Neural progenitor cell (in vitro differentiated cells): ENCODE measurements at regions not wholly inside any gene's neighbourhood (a gene's known extent, or its start where the extent isn't known, plus 50 kb on each side); places are given as distances from the start of the nearest gene placed in this dataset.

Source experiments
- DNase-seq: peaks from one replicate; pipeline ENCODE4 v3.0.0-alpha.2; 2016; ENCODE audit warnings: low spot score
- H2AFZ ChIP-seq: fragments of 200-600 bp; sonication (generic); replicated peaks from 2 replicates; pipeline ENCODE4 v1.6.1; 2016; ENCODE audit warnings: antibody characterized with exemption
- H3F3A ChIP-seq: fragments of 200-600 bp; sonication (generic); 2 replicates; pipeline ENCODE4 v1.6.1; 2016; ENCODE audit warnings: antibody characterized with exemption, low read depth
- H3K27ac ChIP-seq: fragments of 200-600 bp; sonication (generic); 2 replicates; pipeline ENCODE4 v1.5.1; 2016; ENCODE audit warnings: mild to moderate bottlenecking
- H3K27me3 ChIP-seq: fragments of 200-600 bp; sonication (generic); 2 replicates; pipeline ENCODE4 v1.6.1; 2016; ENCODE audit warnings: mild to moderate bottlenecking, moderate library complexity
- H3K36me3 ChIP-seq: fragments of 200-600 bp; sonication (generic); 2 replicates; pipeline ENCODE4 v1.5.1; 2016
- H3K4me1 ChIP-seq: fragments of 200-600 bp; sonication (generic); 2 replicates; pipeline ENCODE4 v1.6.1; 2016; ENCODE audit warnings: mixed run types
- H3K4me2 ChIP-seq: fragments of 200-600 bp; sonication (generic); 2 replicates; pipeline ENCODE4 v1.6.1; 2016
- H3K4me3 ChIP-seq: fragments of 200-600 bp; sonication (generic); 2 replicates; pipeline ENCODE4 v1.5.1; 2016
- H3K79me2 ChIP-seq: fragments of 200-600 bp; sonication (generic); 2 replicates; pipeline ENCODE4 v1.6.1; 2016; ENCODE audit warnings: low read depth
- H3K9ac ChIP-seq: fragments of 200-600 bp; sonication (generic); 2 replicates; pipeline ENCODE4 v1.6.1; 2016
- H3K9me3 ChIP-seq: fragments of 200-600 bp; sonication (generic); 2 replicates; pipeline ENCODE4 v1.5.1; 2016; ENCODE audit warnings: low read depth
- H4K20me1 ChIP-seq: fragments of 200-600 bp; sonication (generic); 2 replicates; pipeline ENCODE4 v1.6.1; 2016; ENCODE audit warnings: low read depth
- H3K27ac Mint-ChIP-seq: 3 replicates; pipeline ENCODE4 v1.8.0; 2021; ENCODE audit warnings: mixed read lengths
- H3K27me3 Mint-ChIP-seq: 2 replicates; pipeline ENCODE4 v1.8.0; 2022; ENCODE audit warnings: low read depth, mild to moderate bottlenecking, inconsistent platforms, moderate library complexity, mixed read lengths; ENCODE audit not compliant: insufficient read depth
- H3K36me3 Mint-ChIP-seq: 3 replicates; pipeline ENCODE4 v1.8.0; 2021; ENCODE audit warnings: mixed read lengths
- H3K4me1 Mint-ChIP-seq: 3 replicates; pipeline ENCODE4 v1.8.0; 2021; ENCODE audit warnings: mixed read lengths
- H3K4me3 Mint-ChIP-seq: 3 replicates; pipeline ENCODE4 v1.8.0; 2021; ENCODE audit warnings: mild to moderate bottlenecking, moderate library complexity, mixed read lengths
- H3K9me3 Mint-ChIP-seq: 3 replicates; pipeline ENCODE4 v1.8.0; 2020; ENCODE audit warnings: mixed read lengths
- EZH2 ChIP-seq: fragments of 200-600 bp; sonication (generic); IDR thresholded peaks from 2 replicates; pipeline ENCODE4 v1.6.1; 2017; ENCODE audit warnings: antibody characterized with exemption, mild to moderate bottlenecking, moderate library complexity
- EZH2phosphoT487 ChIP-seq: fragments of 200-600 bp; sonication (generic); IDR thresholded peaks from 2 replicates; pipeline ENCODE4 v1.6.1; 2017; ENCODE audit warnings: antibody characterized with exemption
- TF ChIP-seq, protein P1 (sequence below): fragments of 200-600 bp; sonication (generic); IDR thresholded peaks from 2 replicates; pipeline ENCODE4 v1.5.1; 2017; ENCODE audit warnings: antibody characterized with exemption, mild to moderate bottlenecking

DNA sequence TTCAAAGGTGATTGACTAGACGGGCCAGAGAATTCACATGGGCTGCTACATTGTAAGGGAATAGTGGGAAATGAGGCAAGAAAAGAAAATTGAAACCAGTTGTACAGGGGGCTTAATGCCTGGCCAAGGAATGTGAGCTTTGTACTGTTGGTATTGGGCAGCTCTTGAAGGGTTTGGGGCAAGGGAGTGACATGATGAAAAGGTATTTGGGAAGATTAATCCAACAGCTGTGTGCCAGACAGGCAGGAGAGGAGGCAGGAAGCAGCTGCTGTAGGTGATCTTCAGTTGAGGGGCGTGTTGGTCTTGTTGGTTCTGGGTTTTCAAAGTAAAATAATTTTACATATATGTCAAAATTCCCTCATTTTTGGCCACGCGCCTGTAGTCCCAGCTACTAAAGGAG, 384.5 kb upstream of the TENM3 start:
- peaks cover 2% of the 10 kb centered on the region for H3K27me3 Mint-ChIP-seq
- H3K27me3 ChIP-seq: no peaks in the 10 kb centered on the region

DNA sequence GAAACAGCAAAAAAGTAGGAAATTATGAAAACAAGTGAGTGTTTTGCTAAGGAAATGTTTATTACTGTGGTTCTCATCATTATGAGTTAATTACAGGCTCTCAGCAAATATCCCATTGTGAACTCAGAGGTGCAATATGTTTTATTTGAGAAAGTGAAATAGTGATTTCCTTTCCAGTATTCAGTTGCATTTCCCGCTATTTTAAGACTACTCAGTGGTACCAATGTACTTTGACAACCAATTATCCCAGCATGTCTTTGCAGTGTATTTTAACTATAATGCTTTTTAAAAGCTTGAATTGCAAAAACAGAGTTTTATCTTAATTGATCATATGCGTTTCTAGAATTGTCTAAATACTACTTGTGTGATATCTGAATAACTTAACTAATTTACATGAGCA, 383.8 kb upstream of the TENM3 start:
- Histone ChIP-seq H3K9me3 (no peaks in the 10 kb centered on the region), H2AFZ (no peak overlapping the region), H3F3A (no peaks in the 10 kb centered on the region), H4K20me1 (no peaks in the 10 kb centered on the region), H3K36me3 (no peaks in the 10 kb centered on the region), H3K4me3 (no peak overlapping the region), H3K27me3 (no peaks in the 10 kb centered on the region), H3K4me2 (no peak overlapping the region), H3K79me2 (no peaks in the 10 kb centered on the region), H3K27ac (no peak overlapping the region), H3K4me1 (no peaks in the 10 kb centered on the region), H3K9ac (no peak overlapping the region)
- TF ChIP-seq EZH2phosphoT487 (no peak), EZH2 (no peak)
- TF ChIP-seq, protein P1, sequence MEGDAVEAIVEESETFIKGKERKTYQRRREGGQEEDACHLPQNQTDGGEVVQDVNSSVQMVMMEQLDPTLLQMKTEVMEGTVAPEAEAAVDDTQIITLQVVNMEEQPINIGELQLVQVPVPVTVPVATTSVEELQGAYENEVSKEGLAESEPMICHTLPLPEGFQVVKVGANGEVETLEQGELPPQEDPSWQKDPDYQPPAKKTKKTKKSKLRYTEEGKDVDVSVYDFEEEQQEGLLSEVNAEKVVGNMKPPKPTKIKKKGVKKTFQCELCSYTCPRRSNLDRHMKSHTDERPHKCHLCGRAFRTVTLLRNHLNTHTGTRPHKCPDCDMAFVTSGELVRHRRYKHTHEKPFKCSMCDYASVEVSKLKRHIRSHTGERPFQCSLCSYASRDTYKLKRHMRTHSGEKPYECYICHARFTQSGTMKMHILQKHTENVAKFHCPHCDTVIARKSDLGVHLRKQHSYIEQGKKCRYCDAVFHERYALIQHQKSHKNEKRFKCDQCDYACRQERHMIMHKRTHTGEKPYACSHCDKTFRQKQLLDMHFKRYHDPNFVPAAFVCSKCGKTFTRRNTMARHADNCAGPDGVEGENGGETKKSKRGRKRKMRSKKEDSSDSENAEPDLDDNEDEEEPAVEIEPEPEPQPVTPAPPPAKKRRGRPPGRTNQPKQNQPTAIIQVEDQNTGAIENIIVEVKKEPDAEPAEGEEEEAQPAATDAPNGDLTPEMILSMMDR: no peak
- H3K27ac Mint-ChIP-seq: no peak overlapping the region
- no peak for DNase-seq
- H3K4me1 Mint-ChIP-seq: peaks cover 7% of the 10 kb centered on the region
- H3K36me3 Mint-ChIP-seq: no peaks in the 10 kb centered on the region
- peaks cover 2% of the 10 kb centered on the region for H3K27me3 Mint-ChIP-seq
- no peaks in the 10 kb centered on the region for H3K9me3 Mint-ChIP-seq
- no peak overlapping the region for H3K4me3 Mint-ChIP-seq

More for the DNA sequence above, 384.5 kb upstream of the TENM3 start:
- Mint-ChIP-seq H3K9me3 (no peaks in the 10 kb centered on the region), H3K36me3 (no peaks in the 10 kb centered on the region), H3K4me3 (no peak overlapping the region), H3K4me1 (peaks cover 7% of the 10 kb centered on the region), H3K27ac (no peak overlapping the region)
- H4K20me1 ChIP-seq: no peaks in the 10 kb centered on the region
- H3K36me3 ChIP-seq: no peaks in the 10 kb centered on the region
- H3F3A ChIP-seq: no peaks in the 10 kb centered on the region
- no peak overlapping the region for H2AFZ ChIP-seq
- H3K4me1 ChIP-seq: no peaks in the 10 kb centered on the region
- no peaks in the 10 kb centered on the region for H3K9me3 ChIP-seq
- no peak overlapping the region for H3K4me3 ChIP-seq
- no peak overlapping the region for H3K27ac ChIP-seq
- no peak overlapping the region for H3K9ac ChIP-seq
- DNase-seq: no peak
- H3K4me2 ChIP-seq: no peak overlapping the region
- TF ChIP-seq, protein P1: no peak
- TF ChIP-seq EZH2: no peak
- TF ChIP-seq EZH2phosphoT487: no peak
- H3K79me2 ChIP-seq: no peaks in the 10 kb centered on the region

DNA sequence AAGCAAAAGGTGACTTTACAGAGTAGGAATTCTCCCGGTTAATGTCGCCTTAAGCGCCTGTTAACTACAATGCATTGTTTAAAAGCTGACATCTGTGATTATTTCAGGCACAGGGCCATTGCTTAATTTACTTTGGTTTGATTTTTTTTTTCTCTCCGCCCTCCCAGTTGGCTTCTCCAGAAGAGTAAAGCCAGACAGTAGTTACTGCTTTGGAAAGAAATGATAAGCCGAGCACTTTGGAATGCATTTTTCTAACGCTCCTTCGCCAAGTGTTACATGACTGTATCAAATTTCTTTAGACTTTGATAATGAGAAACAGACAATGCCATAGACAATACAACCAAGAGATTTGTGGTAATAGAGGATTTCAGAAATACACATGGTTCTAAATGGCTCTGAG, 383.0 kb upstream of the TENM3 start:
- H3K9me3 Mint-ChIP-seq: no peaks in the 10 kb centered on the region
- peaks cover 2% of the 10 kb centered on the region for H3K27me3 Mint-ChIP-seq
- Histone ChIP-seq H3K4me3 (no peak overlapping the region), H3K9ac (no peak overlapping the region), H3K27me3 (no peaks in the 10 kb centered on the region), H3K79me2 (no peaks in the 10 kb centered on the region), H4K20me1 (no peaks in the 10 kb centered on the region), H2AFZ (no peak overlapping the region), H3K27ac (no peak overlapping the region), H3K4me2 (no peak overlapping the region), H3K9me3 (no peaks in the 10 kb centered on the region), H3K4me1 (no peaks in the 10 kb centered on the region), H3K36me3 (no peaks in the 10 kb centered on the region), H3F3A (no peaks in the 10 kb centered on the region)
- H3K36me3 Mint-ChIP-seq: no peaks in the 10 kb centered on the region
- TF ChIP-seq, protein P1: no peak
- no peak for TF ChIP-seq EZH2phosphoT487
- TF ChIP-seq EZH2: no peak
- H3K4me1 Mint-ChIP-seq: peaks cover 7% of the 10 kb centered on the region
- DNase-seq: no peak
- H3K27ac Mint-ChIP-seq: no peak overlapping the region
- H3K4me3 Mint-ChIP-seq: no peak overlapping the region
